NCI-H1105 (cell line): ENCODE measurements at regions not wholly inside any gene's neighbourhood (a gene's known extent, or its start where the extent isn't known, plus 50 kb on each side); places are given as distances from the start of the nearest gene placed in this dataset.

ENCODE experiments used
- DNase-seq: peaks from one replicate; lab custom pipeline; 2025; lab: John Stamatoyannopoulos, UW

- no peak for DNase-seq
These were observed 53.5 kb upstream of the CHODL start for GRCh38 chr21:18191139-18191538.

- no peak for DNase-seq
These were observed 66.1 kb upstream of the CHODL start for GRCh38 chr21:18178509-18178908.

- DNase-seq: no peak
These were observed 70.3 kb upstream of the CHODL start for GRCh38 chr21:18174370-18174769.

GRCh38 chr21:18170829-18171228, 73.8 kb upstream of the CHODL start:
- no peak for DNase-seq

- DNase-seq: no peak
These were observed 74.4 kb upstream of the CHODL start for GRCh38 chr21:18170221-18170620.

GRCh38 chr21:18168108-18168507, 76.5 kb upstream of the CHODL start:
- DNase-seq: no peak

GRCh38 chr21:18164933-18165332, 79.7 kb upstream of the CHODL start:
- DNase-seq: no peak

GRCh38 chr21:18164483-18164882, 80.2 kb upstream of the CHODL start:
- no peak for DNase-seq

- DNase-seq: no peak
These were observed 80.7 kb upstream of the CHODL start for GRCh38 chr21:18163956-18164355.

GRCh38 chr21:18161841-18162240, 82.8 kb upstream of the CHODL start:
- no peak for DNase-seq

- DNase-seq: peak; percentile 56
These were observed 87.2 kb upstream of the CHODL start for GRCh38 chr21:18157406-18157805.

- no peak for DNase-seq
These were observed 89.0 kb upstream of the CHODL start for GRCh38 chr21:18155508-18156193.

- no peak for DNase-seq
These were observed 91.6 kb upstream of the CHODL start for GRCh38 chr21:18153063-18153462.

GRCh38 chr21:18152371-18152770, 92.3 kb upstream of the CHODL start:
- no peak for DNase-seq

- DNase-seq: no peak
These were observed 93.6 kb upstream of the CHODL start for GRCh38 chr21:18151046-18151445.

GRCh38 chr21:18148401-18148800, 96.2 kb upstream of the CHODL start:
- DNase-seq: no peak

- DNase-seq: no peak
These were observed 97.0 kb upstream of the CHODL start for GRCh38 chr21:18147678-18148077.

GRCh38 chr21:18146820-18147219, 97.8 kb upstream of the CHODL start:
- DNase-seq: no peak

GRCh38 chr21:18144339-18144738, 100.3 kb upstream of the CHODL start:
- no peak for DNase-seq

- DNase-seq: peak; percentile 88
These were observed 102.0 kb upstream of the CHODL start for GRCh38 chr21:18142655-18143054.

GRCh38 chr21:18138507-18138906, 106.1 kb upstream of the CHODL start:
- DNase-seq: no peak

GRCh38 chr21:18129526-18129925, 115.1 kb upstream of the CHODL start:
- no peak for DNase-seq

GRCh38 chr21:18118566-18118965, 126.1 kb upstream of the CHODL start:
- no peak for DNase-seq

GRCh38 chr21:18117176-18117575, 127.5 kb upstream of the CHODL start:
- no peak for DNase-seq
